ENCODE measurements at regions not wholly inside any gene's neighbourhood (a gene's known extent, or its start where the extent isn't known, plus 50 kb on each side); places are given as distances from the start of the nearest gene placed in this dataset.

GRCh38 chr20:58065508-58066361, 162.7 kb downstream of the ANKRD60 start:
- Histone ChIP-seq H3K4me1 (ENCODE audit: control insufficient read depth, extremely low read depth, insufficient read depth, low read length) (peaks cover 15% of the 10 kb centered on the region), H3K9ac (ENCODE audit: control insufficient read depth, extremely low read depth, insufficient read depth, low read length) (no peak overlapping the region), H3K4me3 (ENCODE audit: control insufficient read depth in 2 of 3, extremely low read depth in 1 of 3, insufficient read depth in 2 of 3, low read depth in 1 of 3, low read length in 3 of 3) (no peak overlapping the region), H3K9me1 (ENCODE audit: control insufficient read depth, extremely low read depth, insufficient read depth, low read length) (no peaks in the 10 kb centered on the region), H3K36me3 (ENCODE audit: control insufficient read depth in 2 of 2, extremely low read depth in 1 of 2, insufficient read depth in 2 of 2, low read length in 2 of 2) (no peaks in the 10 kb centered on the region), H3K79me2 (ENCODE audit: control insufficient read depth, insufficient read depth, low read length) (no peaks in the 10 kb centered on the region), H3K4me2 (ENCODE audit: control insufficient read depth, extremely low read depth, insufficient read depth, low read depth, low read length) (no peak overlapping the region), H3K9me3 (ENCODE audit: control insufficient read depth, low read depth, low read length) (no peaks in the 10 kb centered on the region), H2AFZ (ENCODE audit: control insufficient read depth, low read length) (no peak overlapping the region), H3K27me3 (ENCODE audit: control insufficient read depth, extremely low read depth, insufficient read depth, low read length) (peaks cover 31% of the 10 kb centered on the region), H3K27ac (ENCODE audit: control insufficient read depth, insufficient read depth, low read length) (peak overlapping the region; percentile 27), H4K20me1 (ENCODE audit: control insufficient read depth, extremely low read depth, insufficient read depth, low read length) (peaks cover 5% of the 10 kb centered on the region)
- dilution Hi-C loops (cut with MboI; ENCODE audit: extremely low pct_ligation_motif_present, low sequenced_read_pairs): no loop called here
- DNase-seq (ENCODE audit: low read depth, low spot score) (peak; percentile 55), FAIRE-seq (peak; percentile 88)
- TF ChIP-seq EZH2 (IDR thresholded peaks at IDR 0.05; ENCODE audit: low read length) (no peak), CTCF (optimal IDR thresholded peaks at IDR 0.05 in 1 of 3, IDR thresholded peaks at IDR 0.05 in 1 of 3, conservative IDR thresholded peaks at IDR 0.05 in 1 of 3; ENCODE audit: extremely low read depth in 1 of 3, insufficient read depth in 2 of 3, low read length in 3 of 3) (no peak)

- Histone ChIP-seq H3K4me2 (ENCODE audit: control insufficient read depth, extremely low read depth, insufficient read depth, low read depth, low read length) (no peak overlapping the region), H3K27me3 (ENCODE audit: control insufficient read depth, extremely low read depth, insufficient read depth, low read length) (peaks cover 19% of the 10 kb centered on the region), H3K79me2 (ENCODE audit: control insufficient read depth, insufficient read depth, low read length) (no peaks in the 10 kb centered on the region), H3K9me3 (ENCODE audit: control insufficient read depth, low read depth, low read length) (no peaks in the 10 kb centered on the region), H3K9me1 (ENCODE audit: control insufficient read depth, extremely low read depth, insufficient read depth, low read length) (no peaks in the 10 kb centered on the region), H3K4me3 (ENCODE audit: control insufficient read depth in 2 of 3, extremely low read depth in 1 of 3, insufficient read depth in 2 of 3, low read depth in 1 of 3, low read length in 3 of 3) (no peak overlapping the region), H3K9ac (ENCODE audit: control insufficient read depth, extremely low read depth, insufficient read depth, low read length) (no peak overlapping the region), H3K4me1 (ENCODE audit: control insufficient read depth, extremely low read depth, insufficient read depth, low read length) (peaks cover 15% of the 10 kb centered on the region), H2AFZ (ENCODE audit: control insufficient read depth, low read length) (no peak overlapping the region), H4K20me1 (ENCODE audit: control insufficient read depth, extremely low read depth, insufficient read depth, low read length) (peaks cover 5% of the 10 kb centered on the region), H3K36me3 (ENCODE audit: control insufficient read depth in 2 of 2, extremely low read depth in 1 of 2, insufficient read depth in 2 of 2, low read length in 2 of 2) (no peaks in the 10 kb centered on the region), H3K27ac (ENCODE audit: control insufficient read depth, insufficient read depth, low read length) (no peak overlapping the region)
- no peak for FAIRE-seq
- no peak for DNase-seq (ENCODE audit: low read depth, low spot score)
- TF ChIP-seq CTCF (optimal IDR thresholded peaks at IDR 0.05 in 1 of 3, IDR thresholded peaks at IDR 0.05 in 1 of 3, conservative IDR thresholded peaks at IDR 0.05 in 1 of 3; ENCODE audit: extremely low read depth in 1 of 3, insufficient read depth in 2 of 3, low read length in 3 of 3) (no peak), EZH2 (IDR thresholded peaks at IDR 0.05; ENCODE audit: low read length) (no peak)
- dilution Hi-C loops (cut with MboI; ENCODE audit: extremely low pct_ligation_motif_present, low sequenced_read_pairs): no loop called here
Observed at GRCh38 chr20:58064411-58065010, 163.9 kb downstream of the ANKRD60 start.
